Glutamatergic neuron (in vitro differentiated cells): ENCODE measurements at regions not wholly inside any gene's neighbourhood (a gene's known extent, or its start where the extent isn't known, plus 50 kb on each side); places are given as distances from the start of the nearest gene placed in this dataset.

Source experiments
- DNase-seq: peaks from one replicate; pipeline ENCODE4 v3.0.0; 2022
- H3K27ac Mint-ChIP-seq: one replicate; pipeline ENCODE4 v1.8.0; 2020; ENCODE audit warnings: mild to moderate bottlenecking, mixed read lengths, inconsistent platforms; ENCODE audit not compliant: unreplicated experiment
- H3K27me3 Mint-ChIP-seq: one replicate; pipeline ENCODE4 v1.8.0; 2020; ENCODE audit warnings: mild to moderate bottlenecking, moderate library complexity, mixed read lengths, inconsistent platforms; ENCODE audit not compliant: unreplicated experiment
- H3K36me3 Mint-ChIP-seq: one replicate; pipeline ENCODE4 v1.8.0; 2020; ENCODE audit warnings: mild to moderate bottlenecking, mixed read lengths, inconsistent platforms; ENCODE audit not compliant: unreplicated experiment
- H3K4me1 Mint-ChIP-seq: one replicate; pipeline ENCODE4 v1.8.0; 2020; ENCODE audit warnings: mild to moderate bottlenecking, low read depth, mixed read lengths, inconsistent platforms; ENCODE audit not compliant: unreplicated experiment
- H3K4me3 Mint-ChIP-seq: one replicate; pipeline ENCODE4 v1.8.0; 2020; ENCODE audit warnings: mild to moderate bottlenecking, mixed read lengths, inconsistent platforms; ENCODE audit not compliant: unreplicated experiment
- H3K9me3 Mint-ChIP-seq: one replicate; pipeline ENCODE4 v1.8.0; 2020; ENCODE audit warnings: mild to moderate bottlenecking, moderate library complexity, mixed read lengths, inconsistent platforms; ENCODE audit not compliant: unreplicated experiment
- CTCF ChIP-seq: fragments of 200-600 bp; sonication (generic); IDR thresholded peaks from one replicate; pipeline ENCODE4 v1.5.0; 2021; ENCODE audit not compliant: partially characterized antibody, unreplicated experiment

DNA sequence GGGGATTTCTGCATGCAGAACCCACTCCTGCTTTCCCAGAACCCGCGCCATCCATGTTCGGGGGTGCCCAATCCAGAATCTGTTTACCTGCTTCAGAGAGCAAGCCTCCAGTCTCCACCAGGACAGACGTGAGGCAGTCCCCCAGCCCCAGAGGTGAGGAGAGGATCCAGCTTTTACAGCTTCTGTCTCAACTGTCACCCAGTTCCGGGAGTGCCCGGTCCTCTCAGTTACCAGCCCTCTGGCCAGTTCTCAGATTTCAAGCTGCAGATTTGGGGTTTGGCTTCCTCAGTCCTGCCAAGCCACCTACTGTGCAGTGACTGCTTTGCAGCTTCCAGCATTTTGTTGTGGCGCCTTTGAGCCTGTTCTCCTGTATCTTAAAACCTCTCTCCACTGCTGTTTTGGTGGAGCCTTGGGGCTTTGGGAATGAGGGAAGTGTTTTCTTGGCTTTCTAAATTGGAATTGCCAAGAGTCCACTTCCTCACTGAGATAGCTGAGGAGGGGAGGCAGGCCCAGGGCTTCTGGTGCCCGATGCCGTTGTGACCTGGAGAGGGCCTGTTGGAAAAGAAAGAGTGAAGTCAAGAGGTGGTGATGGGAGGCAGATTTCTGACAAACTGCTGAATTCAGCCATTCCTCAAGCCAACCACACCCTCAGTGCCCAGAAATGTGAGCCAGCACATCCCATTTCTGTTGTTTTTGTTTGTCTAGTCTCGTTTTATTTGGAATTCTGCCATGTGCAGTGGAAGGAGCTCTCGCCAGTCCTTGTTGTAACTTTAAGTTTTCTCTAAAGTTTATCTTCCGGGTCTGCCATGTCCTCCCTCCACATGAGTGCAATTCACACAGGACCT lies 513.4 kb downstream of the TBC1D22A start:
- no peaks in the 10 kb centered on the region for H3K4me1 Mint-ChIP-seq
- TF ChIP-seq CTCF, result no peak
- H3K4me3 Mint-ChIP-seq, result no peak overlapping the region
- H3K27me3 Mint-ChIP-seq, result peaks cover 5% of the 10 kb centered on the region
- H3K9me3 Mint-ChIP-seq, result peaks cover 22% of the 10 kb centered on the region
- H3K36me3 Mint-ChIP-seq, result peaks cover 11% of the 10 kb centered on the region
- no peak overlapping the region for H3K27ac Mint-ChIP-seq
- DNase-seq, result no peak

GRCh38 chr22:47274196-47274595 lies 511.7 kb downstream of the TBC1D22A start:
- peaks cover 15% of the 10 kb centered on the region for H3K9me3 Mint-ChIP-seq
- H3K4me1 Mint-ChIP-seq, result no peaks in the 10 kb centered on the region
- no peak for DNase-seq
- no peak overlapping the region for H3K4me3 Mint-ChIP-seq
- TF ChIP-seq CTCF, result no peak
- H3K27me3 Mint-ChIP-seq, result peaks cover 5% of the 10 kb centered on the region
- no peak overlapping the region for H3K27ac Mint-ChIP-seq
- H3K36me3 Mint-ChIP-seq, result peaks cover 11% of the 10 kb centered on the region

DNA sequence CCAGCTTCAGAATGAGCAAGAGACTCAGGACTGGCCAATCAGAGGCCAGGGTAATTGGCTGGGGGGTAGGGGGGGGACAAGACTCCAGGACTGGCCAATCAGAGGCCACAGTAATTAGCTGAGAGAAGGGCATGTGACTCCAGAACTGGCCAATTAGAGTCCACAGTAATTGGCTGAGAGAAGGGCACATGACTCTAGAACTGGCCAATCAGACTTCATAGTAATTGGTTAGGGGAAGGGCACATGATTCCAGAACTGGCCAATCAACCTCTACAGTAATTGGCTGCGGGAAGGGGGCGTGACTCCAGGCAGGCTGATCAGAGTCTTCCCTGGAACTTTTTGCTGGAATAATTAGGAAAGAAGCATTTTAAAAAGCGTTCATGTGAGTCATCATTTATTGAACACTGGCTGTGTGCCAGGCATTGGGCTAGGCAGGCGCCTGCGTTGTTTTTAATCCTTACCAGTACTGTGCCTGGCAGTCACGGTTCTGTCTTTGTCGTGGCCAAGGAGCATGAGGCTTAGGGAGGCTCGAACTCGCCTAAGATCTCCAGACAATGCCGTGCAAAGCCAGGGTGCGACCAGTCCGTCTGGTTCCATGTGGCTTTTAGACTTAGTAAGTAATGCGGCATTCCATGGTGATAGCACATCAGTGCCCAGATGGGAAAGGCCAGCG lies 508.1 kb downstream of the TBC1D22A start:
- Mint-ChIP-seq H3K9me3 (peaks cover 12% of the 10 kb centered on the region), H3K27ac (no peak overlapping the region), H3K4me1 (no peaks in the 10 kb centered on the region), H3K36me3 (no peaks in the 10 kb centered on the region), H3K4me3 (no peak overlapping the region), H3K27me3 (peaks cover 5% of the 10 kb centered on the region)
- no peak for DNase-seq
- no peak for TF ChIP-seq CTCF

DNA sequence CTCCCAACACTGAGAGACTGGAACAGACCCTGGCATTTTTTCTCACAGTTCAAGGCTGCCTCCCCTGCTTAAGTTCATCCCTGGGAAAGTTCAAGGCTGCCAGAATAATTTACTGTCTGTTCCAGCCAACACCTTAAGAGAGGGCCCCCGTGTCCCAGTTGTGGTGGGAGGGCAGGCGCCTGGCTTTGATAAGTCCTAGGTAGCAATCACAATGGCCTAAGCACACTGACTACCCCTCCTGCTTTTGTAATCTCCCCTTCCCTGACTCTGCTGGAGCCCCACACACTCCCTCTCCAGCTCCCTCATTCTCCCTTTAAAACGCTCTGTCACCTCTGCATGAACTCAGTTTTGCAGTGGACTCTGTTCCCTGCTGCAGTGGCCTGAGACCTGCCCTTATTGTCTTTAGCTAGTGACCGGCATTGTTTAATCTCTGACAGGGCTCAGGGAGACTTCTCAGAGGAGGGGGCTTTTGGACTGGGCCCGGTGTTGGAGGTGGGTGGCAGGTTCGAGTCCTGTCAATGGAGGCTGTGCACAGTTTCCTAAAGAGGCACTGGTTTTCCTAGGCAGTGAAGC lies 507.2 kb downstream of the TBC1D22A start:
- Mint-ChIP-seq H3K9me3 (peaks cover 8% of the 10 kb centered on the region), H3K4me1 (no peaks in the 10 kb centered on the region), H3K27me3 (no peaks in the 10 kb centered on the region), H3K4me3 (no peak overlapping the region), H3K27ac (no peak overlapping the region), H3K36me3 (no peaks in the 10 kb centered on the region)
- TF ChIP-seq CTCF, result no peak
- DNase-seq, result no peak
